ENCODE measurements at regions not wholly inside any gene's neighbourhood (a gene's known extent, or its start where the extent isn't known, plus 50 kb on each side); places are given as distances from the start of the nearest gene placed in this dataset.

GRCh38 chr4:156527237-156527993 lies 444.2 kb downstream of the PDGFC start:
- H3K36me3 Mint-ChIP-seq (ENCODE audit: low read depth), result no peaks in the 10 kb centered on the region
- CTCF ChIA-PET, result no interaction called here
- H3K9me3 Mint-ChIP-seq, result no peaks in the 10 kb centered on the region
- ATAC-seq (ENCODE audit: low read depth), result no peak
- POLR2A ChIA-PET, result no interaction called here
- TF ChIP-seq, protein P1, sequence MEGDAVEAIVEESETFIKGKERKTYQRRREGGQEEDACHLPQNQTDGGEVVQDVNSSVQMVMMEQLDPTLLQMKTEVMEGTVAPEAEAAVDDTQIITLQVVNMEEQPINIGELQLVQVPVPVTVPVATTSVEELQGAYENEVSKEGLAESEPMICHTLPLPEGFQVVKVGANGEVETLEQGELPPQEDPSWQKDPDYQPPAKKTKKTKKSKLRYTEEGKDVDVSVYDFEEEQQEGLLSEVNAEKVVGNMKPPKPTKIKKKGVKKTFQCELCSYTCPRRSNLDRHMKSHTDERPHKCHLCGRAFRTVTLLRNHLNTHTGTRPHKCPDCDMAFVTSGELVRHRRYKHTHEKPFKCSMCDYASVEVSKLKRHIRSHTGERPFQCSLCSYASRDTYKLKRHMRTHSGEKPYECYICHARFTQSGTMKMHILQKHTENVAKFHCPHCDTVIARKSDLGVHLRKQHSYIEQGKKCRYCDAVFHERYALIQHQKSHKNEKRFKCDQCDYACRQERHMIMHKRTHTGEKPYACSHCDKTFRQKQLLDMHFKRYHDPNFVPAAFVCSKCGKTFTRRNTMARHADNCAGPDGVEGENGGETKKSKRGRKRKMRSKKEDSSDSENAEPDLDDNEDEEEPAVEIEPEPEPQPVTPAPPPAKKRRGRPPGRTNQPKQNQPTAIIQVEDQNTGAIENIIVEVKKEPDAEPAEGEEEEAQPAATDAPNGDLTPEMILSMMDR (IDR thresholded peaks at IDR 0.05), result no peak
- DNase-seq, result no peak
- H3K27ac Mint-ChIP-seq, result no peak overlapping the region
- no peak overlapping the region for H3K4me3 Mint-ChIP-seq
- no peaks in the 10 kb centered on the region for H3K27me3 Mint-ChIP-seq
- intact Hi-C loops (cut with micrococcal nuclease), result no loop called here
- H3K4me1 Mint-ChIP-seq, result no peaks in the 10 kb centered on the region

- H3K4me3 Mint-ChIP-seq, result no peak overlapping the region
- no peaks in the 10 kb centered on the region for H3K27me3 Mint-ChIP-seq
- intact Hi-C loops (cut with micrococcal nuclease), result no loop called here
- TF ChIP-seq, protein P1 (IDR thresholded peaks at IDR 0.05), result no peak
- no peaks in the 10 kb centered on the region for H3K4me1 Mint-ChIP-seq
- no peaks in the 10 kb centered on the region for H3K9me3 Mint-ChIP-seq
- ATAC-seq (ENCODE audit: low read depth), result no peak
- no peak overlapping the region for H3K27ac Mint-ChIP-seq
- POLR2A ChIA-PET, result no interaction called here
- no peaks in the 10 kb centered on the region for H3K36me3 Mint-ChIP-seq (ENCODE audit: low read depth)
- no peak for DNase-seq
- CTCF ChIA-PET, result no interaction called here
Measured at GRCh38 chr4:156523991-156524390, 447.6 kb downstream of the PDGFC start.

GRCh38 chr4:156523492-156523891 lies 448.1 kb downstream of the PDGFC start:
- ChIA-PET POLR2A (no interaction called here), CTCF (no interaction called here)
- no peak for ATAC-seq (ENCODE audit: low read depth)
- Mint-ChIP-seq H3K4me1 (no peaks in the 10 kb centered on the region), H3K36me3 (ENCODE audit: low read depth) (no peaks in the 10 kb centered on the region), H3K27me3 (no peaks in the 10 kb centered on the region), H3K4me3 (no peak overlapping the region), H3K27ac (no peak overlapping the region), H3K9me3 (no peaks in the 10 kb centered on the region)
- no peak for DNase-seq
- TF ChIP-seq, protein P1 (IDR thresholded peaks at IDR 0.05), result no peak
- intact Hi-C loops (cut with micrococcal nuclease), result no loop called here

DNA sequence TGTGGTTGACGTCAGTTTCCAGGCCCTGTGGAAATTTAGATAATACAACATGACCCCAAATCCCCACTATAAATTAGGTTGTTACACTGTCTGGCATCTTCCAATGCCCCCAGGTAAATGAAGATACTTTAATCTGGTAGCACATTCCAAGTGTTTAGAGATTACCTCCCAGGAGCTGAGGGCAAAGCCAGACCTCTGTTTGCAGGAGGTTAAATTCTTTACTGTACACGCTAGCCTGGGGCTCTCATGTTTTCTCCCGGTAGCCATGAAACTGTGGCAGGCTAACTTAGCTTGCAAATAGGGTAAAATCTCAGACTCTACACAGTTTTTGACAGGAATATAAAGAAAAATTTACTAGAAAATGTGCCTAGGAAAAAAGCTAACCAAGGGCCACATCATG lies 450.0 kb downstream of the PDGFC start:
- H3K36me3 Mint-ChIP-seq (ENCODE audit: low read depth), result no peaks in the 10 kb centered on the region
- H3K27ac Mint-ChIP-seq, result no peak overlapping the region
- intact Hi-C loops (cut with micrococcal nuclease), result no loop called here
- DNase-seq, result no peak
- H3K4me3 Mint-ChIP-seq, result no peak overlapping the region
- POLR2A ChIA-PET, result no interaction called here
- no peaks in the 10 kb centered on the region for H3K4me1 Mint-ChIP-seq
- TF ChIP-seq, protein P1 (IDR thresholded peaks at IDR 0.05), result no peak
- no peak for ATAC-seq (ENCODE audit: low read depth)
- no peaks in the 10 kb centered on the region for H3K9me3 Mint-ChIP-seq
- CTCF ChIA-PET, result no interaction called here
- no peaks in the 10 kb centered on the region for H3K27me3 Mint-ChIP-seq

DNA sequence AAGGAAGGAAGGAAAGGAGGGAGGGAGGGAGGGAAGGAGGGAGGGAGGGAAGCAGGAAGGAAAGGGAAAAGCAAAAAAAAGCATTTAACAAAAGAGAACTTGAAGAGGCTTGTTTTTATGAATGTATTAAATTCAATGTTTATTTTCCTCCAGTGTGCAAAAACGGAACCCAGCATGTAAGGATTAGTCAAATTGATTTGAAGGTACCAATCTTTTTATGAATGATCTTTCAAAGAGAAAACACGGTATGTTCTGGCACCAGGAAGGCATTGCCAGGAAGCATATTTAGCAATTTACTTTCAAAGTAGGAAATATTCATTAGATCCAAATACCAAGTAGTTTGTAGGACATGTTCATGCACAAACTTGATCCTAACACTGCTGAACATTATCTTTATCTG lies 453.6 kb downstream of the PDGFC start:
- intact Hi-C loops (cut with micrococcal nuclease), result no loop called here
- H3K4me1 Mint-ChIP-seq, result no peaks in the 10 kb centered on the region
- no peak overlapping the region for H3K4me3 Mint-ChIP-seq
- CTCF ChIA-PET, result no interaction called here
- H3K9me3 Mint-ChIP-seq, result no peaks in the 10 kb centered on the region
- no peak overlapping the region for H3K27ac Mint-ChIP-seq
- ATAC-seq (ENCODE audit: low read depth) (no peak), DNase-seq (no peak)
- no peaks in the 10 kb centered on the region for H3K36me3 Mint-ChIP-seq (ENCODE audit: low read depth)
- no peaks in the 10 kb centered on the region for H3K27me3 Mint-ChIP-seq
- TF ChIP-seq, protein P1 (IDR thresholded peaks at IDR 0.05), result no peak
- POLR2A ChIA-PET, result no interaction called here

Measured in activated B cell treated with CpG ODN at 0.5 μM for 24 hours (primary cell).